ENCODE measurements at regions not wholly inside any gene's neighbourhood (a gene's known extent, or its start where the extent isn't known, plus 50 kb on each side); places are given as distances from the start of the nearest gene placed in this dataset.

DNA sequence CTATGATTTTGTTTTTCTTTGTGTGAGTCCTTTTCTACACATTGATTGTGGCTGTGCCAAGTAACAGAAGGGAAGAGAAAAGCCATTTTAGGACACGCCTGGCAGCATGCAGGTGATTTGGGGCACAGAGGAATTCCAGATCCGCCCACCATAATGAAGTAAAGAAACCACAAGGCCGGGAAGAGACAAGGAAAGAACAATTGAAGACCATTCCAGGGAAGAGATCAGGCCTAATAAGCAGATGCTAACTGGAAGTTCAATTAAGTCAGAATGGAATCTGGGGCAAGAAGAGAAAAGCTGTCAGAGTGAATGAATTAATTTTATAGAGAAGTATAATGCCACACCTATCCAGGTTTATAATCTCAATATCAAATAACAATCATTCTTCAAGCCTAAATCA is 110.2 kb upstream of the ISL1 start:
- H2AFZ ChIP-seq (ENCODE audit: low read length), result no peak overlapping the region
- H3K4me3 ChIP-seq (ENCODE audit: low read depth, low read length, poor library complexity, severe bottlenecking), result no peak overlapping the region
- H3K9me3 ChIP-seq (ENCODE audit: low read length), result no peaks in the 10 kb centered on the region
- H3K9ac ChIP-seq (ENCODE audit: low read length), result no peak overlapping the region
- no peaks in the 10 kb centered on the region for H4K20me1 ChIP-seq (ENCODE audit: insufficient read depth, low read length)
- no peaks in the 10 kb centered on the region for H3K79me2 ChIP-seq (ENCODE audit: insufficient read depth, low read length)
- no peaks in the 10 kb centered on the region for H3K9me2 ChIP-seq (ENCODE audit: low read depth, low read length)
- TF ChIP-seq, protein P1, sequence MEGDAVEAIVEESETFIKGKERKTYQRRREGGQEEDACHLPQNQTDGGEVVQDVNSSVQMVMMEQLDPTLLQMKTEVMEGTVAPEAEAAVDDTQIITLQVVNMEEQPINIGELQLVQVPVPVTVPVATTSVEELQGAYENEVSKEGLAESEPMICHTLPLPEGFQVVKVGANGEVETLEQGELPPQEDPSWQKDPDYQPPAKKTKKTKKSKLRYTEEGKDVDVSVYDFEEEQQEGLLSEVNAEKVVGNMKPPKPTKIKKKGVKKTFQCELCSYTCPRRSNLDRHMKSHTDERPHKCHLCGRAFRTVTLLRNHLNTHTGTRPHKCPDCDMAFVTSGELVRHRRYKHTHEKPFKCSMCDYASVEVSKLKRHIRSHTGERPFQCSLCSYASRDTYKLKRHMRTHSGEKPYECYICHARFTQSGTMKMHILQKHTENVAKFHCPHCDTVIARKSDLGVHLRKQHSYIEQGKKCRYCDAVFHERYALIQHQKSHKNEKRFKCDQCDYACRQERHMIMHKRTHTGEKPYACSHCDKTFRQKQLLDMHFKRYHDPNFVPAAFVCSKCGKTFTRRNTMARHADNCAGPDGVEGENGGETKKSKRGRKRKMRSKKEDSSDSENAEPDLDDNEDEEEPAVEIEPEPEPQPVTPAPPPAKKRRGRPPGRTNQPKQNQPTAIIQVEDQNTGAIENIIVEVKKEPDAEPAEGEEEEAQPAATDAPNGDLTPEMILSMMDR (IDR thresholded peaks at IDR 0.05; ENCODE audit: low read length), result no peak
- no peak for TF ChIP-seq EZH2 (IDR thresholded peaks at IDR 0.05; ENCODE audit: borderline replicate concordance, low read length)
- H3K36me3 ChIP-seq (ENCODE audit: insufficient read depth, low read length), result no peaks in the 10 kb centered on the region
- no peaks in the 10 kb centered on the region for H3K4me1 ChIP-seq (ENCODE audit: insufficient read depth, low read length, severe bottlenecking)
- no peaks in the 10 kb centered on the region for H3K27me3 ChIP-seq (ENCODE audit: insufficient read depth, low read length)
- no peaks in the 10 kb centered on the region for H3F3A ChIP-seq (ENCODE audit: insufficient read depth, low read length)
- no peak overlapping the region for H3K4me2 ChIP-seq (ENCODE audit: low read length)
- H3K27ac ChIP-seq (ENCODE audit: low read depth, low read length, poor library complexity, severe bottlenecking), result no peak overlapping the region

DNA sequence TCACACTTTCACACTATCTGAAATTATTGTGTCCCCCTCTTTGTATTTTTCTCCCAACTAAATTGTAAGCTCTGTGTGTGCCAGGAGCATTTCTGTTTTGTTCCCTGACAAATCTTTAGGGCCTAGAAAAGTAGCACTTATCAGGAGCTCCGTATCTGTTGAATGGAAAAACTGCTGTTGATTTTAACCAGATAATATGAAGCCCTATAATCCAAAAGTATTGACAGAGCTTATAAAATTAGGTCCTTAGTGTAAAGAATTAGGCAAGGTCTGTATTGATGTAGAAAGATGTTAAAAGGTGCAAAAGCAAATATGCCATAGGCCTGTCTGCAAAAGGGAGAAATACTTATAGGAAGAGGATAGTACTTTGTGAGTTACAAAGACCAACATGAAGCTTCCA is 109.4 kb upstream of the ISL1 start:
- Histone ChIP-seq H3K9me3 (ENCODE audit: low read length) (no peaks in the 10 kb centered on the region), H3F3A (ENCODE audit: insufficient read depth, low read length) (no peaks in the 10 kb centered on the region), H3K27ac (ENCODE audit: low read depth, low read length, poor library complexity, severe bottlenecking) (no peak overlapping the region), H3K36me3 (ENCODE audit: insufficient read depth, low read length) (no peaks in the 10 kb centered on the region), H3K4me1 (ENCODE audit: insufficient read depth, low read length, severe bottlenecking) (no peaks in the 10 kb centered on the region), H3K4me2 (ENCODE audit: low read length) (no peak overlapping the region), H3K27me3 (ENCODE audit: insufficient read depth, low read length) (no peaks in the 10 kb centered on the region), H3K9ac (ENCODE audit: low read length) (no peak overlapping the region), H3K4me3 (ENCODE audit: low read depth, low read length, poor library complexity, severe bottlenecking) (no peak overlapping the region), H3K9me2 (ENCODE audit: low read depth, low read length) (no peaks in the 10 kb centered on the region), H2AFZ (ENCODE audit: low read length) (no peak overlapping the region), H4K20me1 (ENCODE audit: insufficient read depth, low read length) (no peaks in the 10 kb centered on the region), H3K79me2 (ENCODE audit: insufficient read depth, low read length) (no peaks in the 10 kb centered on the region)
- TF ChIP-seq EZH2 (IDR thresholded peaks at IDR 0.05; ENCODE audit: borderline replicate concordance, low read length), result no peak
- TF ChIP-seq, protein P1 (IDR thresholded peaks at IDR 0.05; ENCODE audit: low read length), result no peak

DNA sequence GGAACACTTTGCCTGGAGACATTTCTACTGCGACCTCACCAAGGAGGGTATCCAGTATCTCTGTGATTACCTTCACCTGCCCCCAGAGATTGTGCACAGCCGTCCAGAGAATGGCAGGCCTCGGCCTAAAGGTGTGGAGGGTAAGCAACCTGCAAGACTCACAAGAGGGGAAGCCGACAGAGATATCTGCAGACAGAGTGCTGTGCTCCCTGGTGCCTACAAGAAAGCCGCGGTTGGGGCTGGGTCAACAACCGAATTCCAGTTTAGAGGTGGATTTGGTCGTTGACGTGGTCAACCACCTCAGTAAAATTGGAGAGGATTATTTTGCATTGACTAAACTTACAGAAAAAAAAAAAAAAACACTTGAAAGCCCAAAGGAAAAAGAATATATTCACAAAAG is 107.8 kb upstream of the ISL1 start:
- TF ChIP-seq EZH2 (IDR thresholded peaks at IDR 0.05; ENCODE audit: borderline replicate concordance, low read length), result no peak
- TF ChIP-seq, protein P1 (IDR thresholded peaks at IDR 0.05; ENCODE audit: low read length), result no peak
- no peak overlapping the region for H3K9ac ChIP-seq (ENCODE audit: low read length)
- no peaks in the 10 kb centered on the region for H3K36me3 ChIP-seq (ENCODE audit: insufficient read depth, low read length)
- H3K9me3 ChIP-seq (ENCODE audit: low read length), result no peaks in the 10 kb centered on the region
- H4K20me1 ChIP-seq (ENCODE audit: insufficient read depth, low read length), result no peaks in the 10 kb centered on the region
- H3K4me2 ChIP-seq (ENCODE audit: low read length), result no peak overlapping the region
- H3K27me3 ChIP-seq (ENCODE audit: insufficient read depth, low read length), result no peaks in the 10 kb centered on the region
- H3K79me2 ChIP-seq (ENCODE audit: insufficient read depth, low read length), result no peaks in the 10 kb centered on the region
- no peaks in the 10 kb centered on the region for H3F3A ChIP-seq (ENCODE audit: insufficient read depth, low read length)
- no peak overlapping the region for H2AFZ ChIP-seq (ENCODE audit: low read length)
- H3K9me2 ChIP-seq (ENCODE audit: low read depth, low read length), result no peaks in the 10 kb centered on the region
- no peaks in the 10 kb centered on the region for H3K4me1 ChIP-seq (ENCODE audit: insufficient read depth, low read length, severe bottlenecking)
- H3K27ac ChIP-seq (ENCODE audit: low read depth, low read length, poor library complexity, severe bottlenecking), result no peak overlapping the region
- no peak overlapping the region for H3K4me3 ChIP-seq (ENCODE audit: low read depth, low read length, poor library complexity, severe bottlenecking)
